Caco-2 (cell line): ENCODE measurements at regions not wholly inside any gene's neighbourhood (a gene's known extent, or its start where the extent isn't known, plus 50 kb on each side); places are given as distances from the start of the nearest gene placed in this dataset.

ENCODE experiments used
- BruUV-seq: library from RNA; stranded (reverse); fragments of 400-500 nt; replicated peaks from 2 replicates; lab custom pipeline; 2021; lab: Mats Ljungman, UMichigan
- CTCF ChIA-PET: fragments of 300-600 bp; sonication (Branson Sonifier 250); formaldehyde crosslinking; loops from one replicate; lab custom pipeline; 2022; ENCODE audit warnings: antibody characterized with exemption; lab: Charles Lee
- POLR2A ChIA-PET: fragments of 300-600 bp; sonication (Branson Sonifier 250); formaldehyde crosslinking; loops from one replicate; lab custom pipeline; 2022; ENCODE audit warnings: antibody characterized with exemption; lab: Charles Lee
- DNase-seq, 2 experiments: peaks; one replicate each; pipeline versions ENCODE4 v3.0.0 to v3.0.0-alpha.2; 2020 to 2022
- H3K27me3 ChIP-seq: replicated peaks from 2 replicates; pipeline ENCODE4 v1.6.0; 2011; ENCODE audit warnings: low read length; ENCODE audit not compliant: control insufficient read depth, insufficient read depth
- H3K36me3 ChIP-seq: 2 replicates; pipeline ENCODE4 v1.5.1; 2011; ENCODE audit warnings: low read length; ENCODE audit not compliant: control insufficient read depth, insufficient read depth
- H3K4me1 ChIP-seq: fragments of 250-450 bp; sonication (Bioruptor Pico); 2 replicates; pipeline ENCODE4 v1.5.1; 2020; ENCODE audit warnings: mild to moderate bottlenecking
- H3K4me3 ChIP-seq: 2 replicates; pipeline ENCODE4 v1.5.1; 2011; ENCODE audit warnings: low read depth, mild to moderate bottlenecking, control low read depth, low read length
- H3K9me3 ChIP-seq: fragments of 250-450 bp; sonication (Bioruptor Pico); 2 replicates; pipeline ENCODE4 v1.5.1; 2020; ENCODE audit warnings: mild to moderate bottlenecking, moderate library complexity
- H3K27ac Mint-ChIP-seq: one replicate; pipeline ENCODE4 v1.8.0; 2022; ENCODE audit warnings: mixed read lengths; ENCODE audit not compliant: unreplicated experiment
- H3K27me3 Mint-ChIP-seq: one replicate; pipeline ENCODE4 v1.8.0; 2022; ENCODE audit warnings: mixed read lengths; ENCODE audit not compliant: insufficient read depth, unreplicated experiment
- H3K36me3 Mint-ChIP-seq: one replicate; pipeline ENCODE4 v1.8.0; 2022; ENCODE audit warnings: mild to moderate bottlenecking, mixed read lengths; ENCODE audit not compliant: insufficient read depth, unreplicated experiment
- H3K4me1 Mint-ChIP-seq: one replicate; pipeline ENCODE4 v1.8.0; 2022; ENCODE audit warnings: low read depth, mixed read lengths; ENCODE audit not compliant: unreplicated experiment
- H3K4me3 Mint-ChIP-seq: one replicate; pipeline ENCODE4 v1.8.0; 2022; ENCODE audit warnings: mild to moderate bottlenecking, moderate library complexity, mixed read lengths; ENCODE audit not compliant: unreplicated experiment
- H3K9me3 Mint-ChIP-seq: one replicate; pipeline ENCODE4 v1.8.0; 2022; ENCODE audit warnings: mixed read lengths; ENCODE audit not compliant: unreplicated experiment
- CTCF ChIP-seq, 2 experiments: fragments of 200-600 bp in 1 of 2; IDR thresholded peaks; 1 replicate in 1 of 2; 2 replicates in 1 of 2; pipeline versions ENCODE4 v1.5.1 to v1.8.0; 2011 to 2022; ENCODE audit warnings: antibody characterized with exemption in 1 of 2, control low read depth in 1 of 2, inconsistent platforms in 1 of 2, low read depth in 1 of 2, low read length in 1 of 2, mild to moderate bottlenecking in 1 of 2, moderate library complexity in 1 of 2; ENCODE audit not compliant: insufficient read depth in 1 of 2, severe bottlenecking in 1 of 2, unreplicated experiment in 1 of 2
- intact Hi-C: fragments of 100-400 bp; cut with micrococcal nuclease; formaldehyde crosslinking; loops from one replicate; pipeline ENCODE4 v1.10.0; 2022; ENCODE audit not compliant: unreplicated experiment

GRCh38 chr16:74092336-74092735 is 204.3 kb upstream of the PSMD7 start:
- CTCF ChIA-PET, result interaction anchor here (1.3 kb wide), 1 partner anchor 15 kb away, joined by 5 read pairs; no protein-coding TSS in a partner anchor
- H3K4me3 Mint-ChIP-seq, result no peak overlapping the region
- no peaks in the 10 kb centered on the region for H3K9me3 Mint-ChIP-seq

GRCh38 chr16:74090871-74091270 is 205.7 kb upstream of the PSMD7 start:
- DNase-seq, result no peak
- Mint-ChIP-seq H3K36me3 (no peaks in the 10 kb centered on the region), H3K27ac (no peak overlapping the region), H3K27me3 (peaks cover 17% of the 10 kb centered on the region), H3K9me3 (no peaks in the 10 kb centered on the region), H3K4me3 (no peak overlapping the region), H3K4me1 (no peaks in the 10 kb centered on the region)
- Histone ChIP-seq H3K9me3 (no peaks in the 10 kb centered on the region), H3K27me3 (no peaks in the 10 kb centered on the region; the same call in 1 of the 2 replicates), H3K4me3 (no peak overlapping the region), H3K4me1 (no peaks in the 10 kb centered on the region), H3K36me3 (no peaks in the 10 kb centered on the region)
- TF ChIP-seq CTCF (IDR thresholded peaks at IDR 0.05; ENCODE audit: insufficient read depth in 1 of 2, low read depth in 1 of 2, low read length in 1 of 2, severe bottlenecking in 1 of 2, unreplicated experiment in 1 of 2), result no peak
- ChIA-PET POLR2A (no interaction called here), CTCF (no interaction called here)
- intact Hi-C loops, result no loop called here
- BruUV-seq, result no TSS peak

More at GRCh38 chr16:74092336-74092735, 204.3 kb upstream of the PSMD7 start:
- Histone ChIP-seq H3K27me3 (no peaks in the 10 kb centered on the region; the same call in 1 of the 2 replicates), H3K4me1 (no peaks in the 10 kb centered on the region), H3K4me3 (no peak overlapping the region), H3K36me3 (no peaks in the 10 kb centered on the region), H3K9me3 (no peaks in the 10 kb centered on the region)
- H3K4me1 Mint-ChIP-seq, result no peaks in the 10 kb centered on the region
- POLR2A ChIA-PET, result no interaction called here
- DNase-seq, result no peak
- H3K27me3 Mint-ChIP-seq, result peaks cover 13% of the 10 kb centered on the region
- intact Hi-C loops, result no loop called here
- no peaks in the 10 kb centered on the region for H3K36me3 Mint-ChIP-seq
- TF ChIP-seq CTCF (IDR thresholded peaks at IDR 0.05; ENCODE audit: insufficient read depth in 1 of 2, low read depth in 1 of 2, low read length in 1 of 2, severe bottlenecking in 1 of 2, unreplicated experiment in 1 of 2), result no peak
- no TSS peak for BruUV-seq
- no peak overlapping the region for H3K27ac Mint-ChIP-seq

- Histone ChIP-seq H3K27me3 (no peaks in the 10 kb centered on the region), H3K4me3 (no peak overlapping the region), H3K4me1 (no peaks in the 10 kb centered on the region), H3K36me3 (no peaks in the 10 kb centered on the region), H3K9me3 (no peaks in the 10 kb centered on the region)
- Mint-ChIP-seq H3K9me3 (no peaks in the 10 kb centered on the region), H3K27ac (no peak overlapping the region), H3K4me1 (no peaks in the 10 kb centered on the region), H3K27me3 (peaks cover 25% of the 10 kb centered on the region), H3K4me3 (no peak overlapping the region), H3K36me3 (no peaks in the 10 kb centered on the region)
- ChIA-PET POLR2A (no interaction called here), CTCF (no interaction called here)
- BruUV-seq, result no TSS peak
- no peak for DNase-seq
- no peak for TF ChIP-seq CTCF (IDR thresholded peaks at IDR 0.05; ENCODE audit: insufficient read depth in 1 of 2, low read depth in 1 of 2, low read length in 1 of 2, severe bottlenecking in 1 of 2, unreplicated experiment in 1 of 2)
- intact Hi-C loops, result no loop called here
These were observed 213.1 kb upstream of the PSMD7 start for GRCh38 chr16:74083541-74083940.
